HG03139 (cell line): ENCODE measurements at regions not wholly inside any gene's neighbourhood (a gene's known extent, or its start where the extent isn't known, plus 50 kb on each side); places are given as distances from the start of the nearest gene placed in this dataset.
"Not testable (repeated sequence)": the region's sequence is repeated elsewhere in the genome, so short reads cannot be mapped to it uniquely, and the experiment has no call there.

ENCODE experiments used
- ATAC-seq: cut with Tn5 transposase; IDR thresholded peaks from one replicate; pipeline ENCODE4 v1.9.1; 2021; ENCODE audit not compliant: unreplicated experiment

- ATAC-seq = no peak
These were observed 389.6 kb downstream of the REEP3 start for GRCh38 chr10:63910806-63911205.

GRCh38 chr10:63915240-63915639 lies 394.0 kb downstream of the REEP3 start:
- ATAC-seq = no peak

- no peak for ATAC-seq
These were observed 396.2 kb downstream of the REEP3 start for GRCh38 chr10:63917363-63917762.

GRCh38 chr10:63919575-63920279 lies 398.5 kb downstream of the REEP3 start:
- no peak for ATAC-seq

- ATAC-seq = no peak
These were observed 399.7 kb downstream of the REEP3 start for GRCh38 chr10:63920926-63921325.

DNA sequence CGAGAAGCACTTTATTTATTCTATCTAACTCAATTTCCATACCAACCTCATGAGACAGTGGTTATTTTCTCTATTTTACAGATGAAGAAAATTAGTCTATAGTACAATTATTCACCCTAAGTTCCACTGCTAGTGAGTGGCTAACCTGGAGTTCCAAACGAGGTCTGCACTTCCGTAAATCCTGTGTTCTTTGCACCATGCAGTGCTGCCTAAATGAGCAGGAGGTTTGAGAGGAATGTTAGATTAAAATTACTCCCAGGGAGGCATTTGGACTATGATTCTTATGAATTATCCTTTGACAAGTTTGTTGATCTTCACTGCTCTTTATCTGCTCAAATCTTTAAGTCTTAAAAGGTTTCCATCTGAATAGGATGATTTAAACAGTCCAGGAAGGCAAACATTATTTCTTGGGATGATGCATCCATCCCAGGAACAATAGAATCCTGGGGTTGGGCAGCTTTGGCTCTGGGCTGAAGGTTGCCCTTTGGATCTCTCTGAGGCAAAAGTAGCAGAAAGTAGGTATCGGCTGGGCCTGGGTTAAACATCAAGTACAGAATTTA lies 400.8 kb downstream of the REEP3 start:
- ATAC-seq = no peak

DNA sequence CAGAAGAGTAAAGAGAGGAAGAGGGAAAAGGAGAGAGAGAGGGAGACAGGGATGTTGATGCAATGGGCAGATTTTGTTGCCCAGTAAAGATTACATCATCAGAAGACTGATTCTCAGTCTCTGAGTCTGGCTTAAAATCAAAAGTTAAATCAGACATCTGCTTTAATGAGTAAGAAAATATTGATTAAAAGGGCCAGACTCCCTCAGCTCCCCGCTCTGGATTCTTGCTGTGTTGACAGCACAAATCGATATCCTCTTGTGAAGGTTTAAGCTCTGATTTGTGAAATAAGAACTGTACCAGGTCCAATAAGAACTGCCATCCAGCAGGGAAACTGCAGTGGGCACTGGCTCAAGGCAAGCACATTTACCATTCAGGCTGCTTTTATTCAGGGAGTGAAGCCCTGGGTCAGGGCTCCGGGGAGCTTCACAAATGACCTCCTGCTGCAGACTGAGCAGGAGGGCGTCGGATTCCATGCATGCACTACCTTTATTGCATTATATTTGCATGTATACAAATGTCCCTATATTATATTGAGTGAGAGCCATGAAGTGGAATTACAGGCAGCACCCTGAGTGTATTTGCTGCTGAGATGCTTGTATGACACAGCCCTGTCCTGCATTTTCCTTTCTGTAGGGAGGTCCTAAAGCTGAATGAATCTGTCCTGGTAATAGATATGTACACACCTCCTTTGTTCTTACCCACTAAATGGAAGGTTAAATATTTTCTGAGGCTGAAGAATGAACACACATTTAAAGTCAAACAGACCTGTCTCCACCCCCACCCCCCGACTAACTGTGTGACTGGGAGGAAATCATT lies 401.5 kb downstream of the REEP3 start:
- no peak for ATAC-seq

DNA sequence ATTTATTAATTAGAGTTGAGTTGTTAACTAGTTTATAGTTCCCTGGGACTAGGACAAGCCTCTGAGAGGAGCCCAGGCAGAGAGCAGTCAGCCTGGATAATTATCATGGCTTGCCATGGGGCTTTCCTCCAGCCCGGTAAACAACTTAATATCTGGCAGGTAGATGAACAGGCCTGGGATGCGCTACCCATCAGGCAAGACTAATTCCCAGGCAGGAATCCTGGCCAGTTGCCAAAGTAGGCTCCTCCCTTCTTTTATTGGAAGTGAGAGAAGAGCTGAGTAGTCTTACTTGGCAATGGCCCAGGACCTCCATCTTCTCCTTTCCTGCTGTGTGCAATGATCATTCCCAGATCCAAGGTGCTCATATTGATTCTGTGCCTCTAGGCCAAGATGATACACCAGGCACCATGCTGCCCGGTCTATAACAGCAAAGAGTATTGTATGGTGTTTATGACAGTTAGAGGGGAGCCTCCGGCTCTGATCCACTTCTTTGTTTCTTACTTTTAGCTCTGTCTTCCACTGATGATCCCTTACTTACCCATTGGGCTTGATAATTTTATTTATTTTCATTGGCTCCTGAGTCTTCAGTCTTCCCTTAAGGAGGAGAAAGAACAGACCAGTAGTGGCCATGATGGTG lies 408.7 kb downstream of the REEP3 start:
- no peak for ATAC-seq

GRCh38 chr10:63930584-63930983 lies 409.4 kb downstream of the REEP3 start:
- ATAC-seq = no peak

GRCh38 chr10:63935705-63936104 lies 414.5 kb downstream of the REEP3 start:
- ATAC-seq = no peak

DNA sequence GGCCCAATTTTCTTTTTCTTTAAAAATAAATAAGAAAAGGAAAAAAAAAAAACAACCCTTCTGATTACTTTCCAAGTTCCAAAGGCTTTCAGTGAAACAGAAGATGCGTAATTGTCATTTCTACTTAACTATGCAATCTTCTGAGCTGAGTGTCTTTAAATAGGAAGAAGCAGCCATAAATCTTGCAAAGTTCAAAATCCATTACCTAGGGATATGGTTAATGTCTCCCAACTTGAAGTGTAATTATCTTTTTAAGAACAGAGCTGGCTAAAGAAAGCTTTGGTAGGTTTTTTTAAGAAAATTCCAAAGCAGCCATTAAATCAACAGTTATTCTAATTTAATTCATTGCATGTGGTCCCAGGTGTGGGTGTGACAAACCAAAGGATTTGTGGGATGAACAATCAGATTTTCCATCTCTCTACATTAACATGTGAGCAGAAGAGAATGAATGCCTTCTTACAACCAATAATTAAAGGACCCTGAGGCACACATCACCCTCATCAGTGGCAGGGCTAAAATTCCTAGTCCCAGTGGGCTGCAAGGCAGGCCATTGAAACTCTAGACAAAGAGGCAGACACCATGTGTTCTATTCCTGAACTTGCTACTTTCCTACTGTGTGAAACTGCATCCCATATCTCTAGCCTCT lies 419.2 kb downstream of the REEP3 start:
- no peak for ATAC-seq

DNA sequence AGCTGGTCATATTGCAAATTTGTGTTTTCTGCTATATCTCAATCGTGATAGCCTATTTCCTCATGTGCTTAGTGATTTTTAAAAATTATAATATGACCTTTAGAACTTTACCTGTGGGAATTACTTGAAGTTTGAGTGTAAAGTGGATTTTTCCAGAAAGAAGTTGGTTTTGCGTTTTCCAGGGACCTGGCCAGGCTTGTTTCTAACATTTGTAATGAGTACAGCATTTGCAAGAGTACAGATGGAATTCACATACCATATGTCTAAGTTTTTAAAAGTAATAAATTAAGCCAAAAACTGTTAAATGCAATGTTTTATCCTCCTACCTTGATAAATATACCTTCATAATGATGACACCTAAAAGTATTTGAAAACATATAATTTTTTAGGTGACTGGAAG lies 443.2 kb downstream of the REEP3 start:
- no peak for ATAC-seq

DNA sequence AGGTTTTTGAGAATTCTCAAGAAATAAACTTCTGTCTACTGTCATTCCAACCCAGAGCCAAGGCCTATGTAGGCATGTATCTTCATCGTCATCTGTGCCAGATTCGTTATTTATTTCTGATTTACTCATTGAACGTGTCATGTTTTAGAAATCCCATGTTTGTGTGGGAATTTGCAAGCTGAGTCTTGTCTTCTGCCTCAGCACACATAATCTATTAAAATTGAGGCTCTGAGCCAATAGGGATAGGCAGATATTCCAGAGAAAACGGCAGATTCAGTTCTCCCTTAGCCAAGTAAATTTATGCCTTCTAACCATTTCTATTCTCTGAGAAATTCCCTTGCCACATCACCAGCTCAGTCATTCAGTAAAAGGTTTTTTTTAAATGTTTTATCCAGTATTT lies 444.6 kb downstream of the REEP3 start:
- no peak for ATAC-seq

DNA sequence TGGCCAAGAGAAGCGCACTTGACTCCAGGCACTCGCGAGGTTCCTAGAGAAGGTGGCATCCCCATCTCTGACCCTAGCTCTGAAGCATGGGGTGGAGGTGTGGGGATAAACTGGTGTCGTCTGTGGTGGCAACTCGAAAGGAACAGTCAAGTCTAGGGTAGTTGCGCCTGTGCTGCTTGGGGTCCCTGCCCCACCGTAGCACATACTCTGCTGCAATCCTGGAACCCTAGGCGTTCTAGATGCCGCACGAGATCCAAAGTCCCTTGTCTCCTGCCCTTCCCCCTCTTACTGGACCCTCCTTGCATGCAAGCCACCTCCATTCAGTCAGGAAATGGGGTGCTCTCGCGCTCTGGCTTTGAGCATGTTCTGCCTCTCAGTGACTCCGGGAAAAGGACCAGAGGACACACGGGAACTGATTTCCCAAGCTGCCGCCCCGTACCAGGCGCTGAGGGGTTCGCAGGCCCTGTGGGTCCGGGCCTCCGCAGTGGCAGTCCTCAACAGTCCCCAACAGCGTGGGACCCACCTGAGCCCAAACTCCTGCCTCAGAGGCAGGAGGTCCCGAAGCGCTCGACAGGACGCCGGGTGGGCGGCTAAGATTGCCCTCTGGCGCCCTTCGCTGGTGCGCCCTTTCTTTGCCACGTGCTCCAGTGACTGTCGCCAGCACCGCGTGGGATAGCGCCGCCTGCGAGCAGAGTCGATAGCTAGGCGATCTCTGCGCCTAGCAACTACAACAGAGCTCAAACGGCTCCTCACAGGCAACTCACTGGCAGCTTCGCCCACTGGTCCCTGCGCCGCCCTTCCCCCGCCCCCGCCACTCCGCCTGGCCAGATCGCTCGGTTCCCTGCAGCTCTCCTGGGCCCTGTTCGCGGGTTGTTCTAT lies 452.0 kb downstream of the REEP3 start:
- no peak for ATAC-seq

DNA sequence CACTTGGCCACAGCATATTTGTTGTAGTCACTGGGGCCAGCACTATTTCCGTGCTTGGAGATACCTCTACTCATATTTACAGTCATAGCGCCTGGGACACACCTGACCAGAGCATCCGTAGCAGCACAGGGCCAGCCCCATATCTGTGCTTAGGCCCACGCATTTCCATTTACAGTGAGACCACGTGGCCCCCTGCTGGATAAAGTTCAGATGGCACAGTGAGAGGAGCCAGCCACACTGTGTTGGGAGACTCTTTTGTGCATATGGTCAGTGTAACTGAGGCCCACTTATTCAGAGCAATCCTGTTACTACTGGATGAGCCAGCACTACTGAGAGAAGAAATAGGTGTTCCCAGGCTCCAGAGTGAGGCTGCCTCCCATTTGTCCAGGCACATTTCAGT lies 455.3 kb downstream of the REEP3 start:
- ATAC-seq = peak; percentile 90

GRCh38 chr10:63977329-63977923 lies 456.2 kb downstream of the REEP3 start:
- peak; percentile 54 for ATAC-seq

DNA sequence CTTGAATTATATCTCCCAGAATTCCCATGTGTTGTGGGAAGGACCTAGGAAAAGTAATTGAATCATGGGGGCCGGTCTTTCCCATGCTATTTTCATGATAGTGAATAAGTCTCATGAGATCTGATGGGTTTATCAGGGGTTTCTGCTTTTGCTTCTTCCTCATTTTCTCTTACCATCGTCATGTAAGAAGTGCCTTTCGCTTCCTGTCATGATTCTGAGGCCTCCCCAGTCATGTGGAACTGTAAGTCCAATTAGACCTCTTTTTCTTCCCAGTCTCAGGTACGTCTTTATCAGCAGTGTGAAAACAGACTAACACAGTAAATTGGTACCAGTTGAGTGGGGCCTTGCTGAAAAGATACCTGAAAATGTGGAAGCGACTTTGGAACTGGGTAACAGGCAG lies 459.7 kb downstream of the REEP3 start:
- not testable (repeated sequence) for ATAC-seq

DNA sequence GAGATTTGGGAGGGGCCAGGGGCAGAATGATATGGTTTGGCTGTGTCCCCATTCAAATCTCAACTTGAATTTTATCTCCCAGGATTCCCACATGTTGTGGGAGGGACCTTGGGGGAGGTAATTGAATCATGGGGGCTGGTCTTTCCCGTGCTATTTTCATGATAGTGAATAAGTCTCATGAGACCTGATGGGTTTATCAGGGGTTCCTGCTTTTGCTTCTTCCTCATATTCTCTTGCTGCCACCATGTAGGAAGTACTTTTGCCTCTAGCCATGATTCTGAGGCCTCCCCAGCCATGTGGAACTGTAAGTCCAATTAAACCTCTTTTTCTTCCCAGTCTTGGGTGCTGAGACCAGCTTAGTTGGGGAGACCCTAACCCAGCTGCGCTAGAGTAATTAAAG lies 462.9 kb downstream of the REEP3 start:
- not testable (repeated sequence) for ATAC-seq

DNA sequence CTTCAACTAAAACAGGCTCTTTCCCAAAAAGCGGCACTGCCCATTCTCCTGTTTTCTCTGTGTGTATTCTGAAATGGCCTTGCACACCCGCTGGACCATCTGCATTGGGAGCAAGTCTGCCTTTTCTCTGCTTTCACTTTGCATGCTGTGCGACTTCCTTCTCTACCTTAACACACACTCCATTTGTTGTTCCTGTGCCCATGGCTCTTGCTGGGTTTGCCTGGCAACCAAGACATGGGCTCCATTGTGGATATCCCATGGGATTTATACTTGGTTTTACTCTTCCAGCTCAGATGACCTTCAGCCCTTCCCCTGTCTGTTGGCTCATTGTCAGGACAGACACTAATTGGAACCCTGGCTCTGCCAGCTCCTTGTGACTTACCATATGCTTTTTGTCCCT lies 465.3 kb downstream of the REEP3 start:
- ATAC-seq = no peak

GRCh38 chr10:63987212-63987611 lies 466.0 kb downstream of the REEP3 start:
- no peak for ATAC-seq
